ENCODE measurements at regions not wholly inside any gene's neighbourhood (a gene's known extent, or its start where the extent isn't known, plus 50 kb on each side); places are given as distances from the start of the nearest gene placed in this dataset.
"Not testable (repeated sequence)": the region's sequence is repeated elsewhere in the genome, so short reads cannot be mapped to it uniquely, and the experiment has no call there.

GRCh38 chr3:158019897-158020296, 86.3 kb downstream of the SHOX2 start:
- TF ChIP-seq, protein P1, sequence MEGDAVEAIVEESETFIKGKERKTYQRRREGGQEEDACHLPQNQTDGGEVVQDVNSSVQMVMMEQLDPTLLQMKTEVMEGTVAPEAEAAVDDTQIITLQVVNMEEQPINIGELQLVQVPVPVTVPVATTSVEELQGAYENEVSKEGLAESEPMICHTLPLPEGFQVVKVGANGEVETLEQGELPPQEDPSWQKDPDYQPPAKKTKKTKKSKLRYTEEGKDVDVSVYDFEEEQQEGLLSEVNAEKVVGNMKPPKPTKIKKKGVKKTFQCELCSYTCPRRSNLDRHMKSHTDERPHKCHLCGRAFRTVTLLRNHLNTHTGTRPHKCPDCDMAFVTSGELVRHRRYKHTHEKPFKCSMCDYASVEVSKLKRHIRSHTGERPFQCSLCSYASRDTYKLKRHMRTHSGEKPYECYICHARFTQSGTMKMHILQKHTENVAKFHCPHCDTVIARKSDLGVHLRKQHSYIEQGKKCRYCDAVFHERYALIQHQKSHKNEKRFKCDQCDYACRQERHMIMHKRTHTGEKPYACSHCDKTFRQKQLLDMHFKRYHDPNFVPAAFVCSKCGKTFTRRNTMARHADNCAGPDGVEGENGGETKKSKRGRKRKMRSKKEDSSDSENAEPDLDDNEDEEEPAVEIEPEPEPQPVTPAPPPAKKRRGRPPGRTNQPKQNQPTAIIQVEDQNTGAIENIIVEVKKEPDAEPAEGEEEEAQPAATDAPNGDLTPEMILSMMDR (IDR thresholded peaks at IDR 0.05), result not testable (repeated sequence)
- not testable (repeated sequence) for TF ChIP-seq EZH2phosphoT487 (IDR thresholded peaks at IDR 0.05)

Measured in neural progenitor cell (in vitro differentiated cells).